Endothelial cell (in vitro differentiated cells): ENCODE measurements at regions not wholly inside any gene's neighbourhood (a gene's known extent, or its start where the extent isn't known, plus 50 kb on each side); places are given as distances from the start of the nearest gene placed in this dataset.

Source experiments
- DNase-seq: peaks from one replicate; pipeline ENCODE4 v3.0.0; 2021; ENCODE audit warnings: low spot score
- H3K27ac Mint-ChIP-seq: one replicate; pipeline ENCODE4 v1.8.0; 2021; ENCODE audit warnings: mixed read lengths, inconsistent platforms; ENCODE audit not compliant: unreplicated experiment
- H3K27me3 Mint-ChIP-seq: one replicate; pipeline ENCODE4 v1.8.0; 2021; ENCODE audit warnings: mild to moderate bottlenecking, moderate library complexity, mixed read lengths, inconsistent platforms; ENCODE audit not compliant: unreplicated experiment
- H3K36me3 Mint-ChIP-seq: one replicate; pipeline ENCODE4 v1.8.0; 2021; ENCODE audit warnings: mild to moderate bottlenecking, low read depth, mixed read lengths, inconsistent platforms; ENCODE audit not compliant: unreplicated experiment
- H3K4me1 Mint-ChIP-seq: one replicate; pipeline ENCODE4 v1.8.0; 2021; ENCODE audit warnings: mild to moderate bottlenecking, mixed read lengths, inconsistent platforms; ENCODE audit not compliant: unreplicated experiment
- H3K4me3 Mint-ChIP-seq: one replicate; pipeline ENCODE4 v1.8.0; 2021; ENCODE audit warnings: mild to moderate bottlenecking, mixed read lengths, inconsistent platforms; ENCODE audit not compliant: unreplicated experiment
- H3K9me3 Mint-ChIP-seq: one replicate; pipeline ENCODE4 v1.8.0; 2021; ENCODE audit warnings: mixed read lengths, inconsistent platforms; ENCODE audit not compliant: unreplicated experiment
- CTCF ChIP-seq: fragments of 200-600 bp; sonication (generic); IDR thresholded peaks from one replicate; pipeline ENCODE4 v1.5.0; 2021; ENCODE audit warnings: antibody characterized with exemption; ENCODE audit not compliant: unreplicated experiment

DNA sequence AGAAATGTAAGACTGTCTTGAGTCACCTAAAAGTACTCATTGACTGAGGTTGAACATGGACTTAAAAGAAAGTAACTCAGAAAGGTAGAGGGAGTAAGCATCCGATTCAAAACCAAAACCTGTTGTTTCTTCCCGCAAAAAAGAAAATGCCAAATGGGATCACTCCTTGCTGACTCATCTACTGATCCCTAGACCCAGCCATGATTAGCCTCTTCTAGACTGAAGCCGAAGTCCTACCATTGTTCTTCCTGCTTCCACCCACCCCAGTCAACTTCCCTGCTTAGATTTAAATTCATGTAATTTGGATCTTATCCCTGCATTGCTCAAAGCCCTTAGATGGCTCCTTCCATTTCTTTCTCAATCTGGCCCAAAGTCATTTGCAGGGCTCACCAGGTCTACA is 760.5 kb upstream of the SOX9 start:
- Mint-ChIP-seq H3K9me3 (no peaks in the 10 kb centered on the region), H3K4me3 (no peak overlapping the region), H3K27me3 (no peaks in the 10 kb centered on the region), H3K36me3 (no peaks in the 10 kb centered on the region), H3K4me1 (peaks cover 6% of the 10 kb centered on the region), H3K27ac (no peak overlapping the region)
- no peak for TF ChIP-seq CTCF
- no peak for DNase-seq

DNA sequence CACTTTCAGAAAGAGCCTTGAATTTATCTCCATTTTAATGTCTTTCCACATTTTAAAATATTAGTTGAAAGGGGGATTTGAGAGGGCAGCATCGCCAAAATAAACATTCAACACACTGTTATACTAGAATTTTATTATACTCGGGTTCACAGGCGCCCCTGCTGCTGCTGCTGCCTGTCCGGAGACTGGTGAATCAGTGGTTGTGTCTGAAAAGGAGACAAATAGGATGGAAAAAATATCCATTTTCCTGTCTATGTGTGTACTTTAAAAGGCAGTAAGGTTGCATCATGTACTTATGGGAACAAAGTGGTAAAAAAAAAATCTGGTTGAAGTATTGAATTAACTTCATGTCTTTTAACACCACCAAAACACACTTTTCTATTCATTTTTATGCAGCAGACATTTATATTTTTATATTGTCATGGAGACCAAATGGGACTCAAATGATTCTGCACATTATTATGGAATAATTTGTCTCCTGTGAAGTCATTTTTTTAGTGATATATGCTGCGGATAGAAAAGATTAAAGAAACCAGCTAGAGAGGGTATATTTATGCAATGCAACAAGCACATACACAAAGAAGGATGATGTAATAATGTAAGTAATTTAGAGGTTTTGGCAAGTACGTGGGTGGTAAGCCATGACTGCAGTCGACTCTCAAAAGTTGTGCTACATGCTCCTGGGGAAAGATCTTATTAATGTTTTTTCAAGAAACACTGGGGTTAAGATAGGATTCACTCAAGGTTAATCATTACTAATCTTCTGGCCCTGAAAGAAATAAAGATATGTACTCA is 759.0 kb upstream of the SOX9 start:
- TF ChIP-seq CTCF, result no peak
- no peak for DNase-seq
- no peak overlapping the region for H3K4me3 Mint-ChIP-seq
- H3K27me3 Mint-ChIP-seq, result no peaks in the 10 kb centered on the region
- H3K27ac Mint-ChIP-seq, result no peak overlapping the region
- no peaks in the 10 kb centered on the region for H3K9me3 Mint-ChIP-seq
- peaks cover 6% of the 10 kb centered on the region for H3K4me1 Mint-ChIP-seq
- H3K36me3 Mint-ChIP-seq, result no peaks in the 10 kb centered on the region

DNA sequence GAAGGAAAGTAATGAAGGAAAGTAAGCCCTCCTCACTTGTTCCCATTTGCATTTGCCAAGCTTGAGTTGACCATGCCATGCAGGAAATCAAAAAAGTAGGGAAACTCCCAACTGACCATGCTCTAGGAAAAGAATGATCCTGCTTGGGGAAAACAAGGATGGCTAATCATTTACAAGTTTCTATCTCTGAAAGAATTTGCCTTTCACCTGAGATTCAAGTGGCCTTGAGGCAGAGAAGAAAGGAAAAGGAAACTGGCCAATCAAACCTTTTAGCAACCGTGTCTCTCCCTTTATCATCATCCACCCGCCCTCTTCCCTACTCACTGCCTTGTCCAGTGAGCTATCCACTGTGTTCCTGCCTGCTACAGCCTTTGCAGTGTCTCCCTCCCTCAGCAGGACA is 757.2 kb upstream of the SOX9 start:
- no peak overlapping the region for H3K4me3 Mint-ChIP-seq
- H3K36me3 Mint-ChIP-seq, result no peaks in the 10 kb centered on the region
- TF ChIP-seq CTCF, result no peak
- DNase-seq, result no peak
- peaks cover 6% of the 10 kb centered on the region for H3K4me1 Mint-ChIP-seq
- H3K27me3 Mint-ChIP-seq, result no peaks in the 10 kb centered on the region
- H3K27ac Mint-ChIP-seq, result no peak overlapping the region
- H3K9me3 Mint-ChIP-seq, result no peaks in the 10 kb centered on the region

GRCh38 chr17:71371809-71372208 is 749.0 kb upstream of the SOX9 start:
- H3K27ac Mint-ChIP-seq, result no peak overlapping the region
- H3K4me3 Mint-ChIP-seq, result no peak overlapping the region
- no peak for DNase-seq
- TF ChIP-seq CTCF, result no peak
- H3K36me3 Mint-ChIP-seq, result no peaks in the 10 kb centered on the region
- H3K4me1 Mint-ChIP-seq, result no peaks in the 10 kb centered on the region
- H3K27me3 Mint-ChIP-seq, result peaks cover 2% of the 10 kb centered on the region
- H3K9me3 Mint-ChIP-seq, result no peaks in the 10 kb centered on the region

DNA sequence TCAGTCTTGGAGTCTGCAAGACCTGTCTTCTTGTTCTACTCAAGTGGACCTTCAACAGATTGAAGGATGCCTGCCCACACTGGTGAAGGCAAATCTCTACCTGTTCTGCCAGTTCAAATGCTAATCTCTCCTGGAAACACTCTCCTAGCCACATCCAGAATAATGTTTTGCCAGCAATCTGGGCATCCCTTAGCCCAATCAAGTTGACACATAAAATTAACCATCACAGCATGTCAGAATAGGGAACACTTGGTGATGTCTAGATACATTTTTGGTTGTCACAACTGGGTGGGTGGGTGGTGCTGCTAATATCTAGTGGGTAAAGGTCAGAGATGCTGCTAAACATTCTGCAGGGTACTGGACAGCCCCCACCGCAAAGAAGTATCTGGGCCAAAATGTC is 744.9 kb upstream of the SOX9 start:
- Mint-ChIP-seq H3K27ac (no peak overlapping the region), H3K4me3 (no peak overlapping the region), H3K9me3 (no peaks in the 10 kb centered on the region), H3K4me1 (no peaks in the 10 kb centered on the region), H3K27me3 (peaks cover 2% of the 10 kb centered on the region), H3K36me3 (no peaks in the 10 kb centered on the region)
- DNase-seq, result no peak
- TF ChIP-seq CTCF, result no peak
